Type B pancreatic cell (in vitro differentiated cells): ENCODE measurements at regions not wholly inside any gene's neighbourhood (a gene's known extent, or its start where the extent isn't known, plus 50 kb on each side); places are given as distances from the start of the nearest gene placed in this dataset.
"Not testable (repeated sequence)": the region's sequence is repeated elsewhere in the genome, so short reads cannot be mapped to it uniquely, and the experiment has no call there.

Source experiments
- DNase-seq: peaks from one replicate; pipeline ENCODE4 v3.0.0; 2021; ENCODE audit warnings: mixed read lengths; ENCODE audit not compliant: unreplicated experiment; ENCODE audit errors: extremely low spot score
- H3K27ac Mint-ChIP-seq: 2 replicates; pipeline ENCODE4 v1.8.0; 2021; ENCODE audit warnings: mild to moderate bottlenecking, mixed read lengths
- H3K27me3 Mint-ChIP-seq: 2 replicates; pipeline ENCODE4 v1.8.0; 2021; ENCODE audit warnings: mixed read lengths
- H3K36me3 Mint-ChIP-seq: 2 replicates; pipeline ENCODE4 v1.8.0; 2021; ENCODE audit warnings: mixed read lengths
- H3K4me1 Mint-ChIP-seq: one replicate; pipeline ENCODE4 v1.8.0; 2021; ENCODE audit warnings: mixed read lengths; ENCODE audit not compliant: unreplicated experiment
- H3K4me3 Mint-ChIP-seq: 2 replicates; pipeline ENCODE4 v1.8.0; 2021; ENCODE audit warnings: mild to moderate bottlenecking, mixed read lengths
- H3K9me3 Mint-ChIP-seq: 2 replicates; pipeline ENCODE4 v1.8.0; 2021; ENCODE audit warnings: mixed read lengths
- CTCF ChIP-seq: fragments of 200-600 bp; sonication (generic); conservative IDR thresholded peaks from 2 replicates; pipeline ENCODE4 v1.5.0; 2021; ENCODE audit warnings: antibody characterized with exemption, mild to moderate bottlenecking

DNA sequence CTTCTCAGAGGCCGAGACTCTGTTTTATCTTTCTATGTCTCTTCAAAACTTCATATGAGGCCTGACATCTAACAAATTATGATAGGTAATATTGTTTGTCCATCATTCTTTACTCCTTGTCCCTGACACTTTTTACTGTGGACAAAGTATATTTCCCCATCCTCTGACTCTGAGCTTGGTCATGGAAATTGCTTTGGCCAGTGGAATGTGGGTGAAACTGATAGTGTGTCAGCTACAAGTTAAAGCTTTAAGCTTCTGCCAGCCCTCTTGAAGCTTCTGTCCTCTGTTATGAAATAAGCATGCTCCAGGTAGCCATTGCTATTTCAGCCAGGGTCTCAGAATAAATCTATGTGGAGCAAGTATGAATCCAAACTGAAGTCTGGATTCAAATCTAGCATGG is 604.6 kb downstream of the BCOR start:
- TF ChIP-seq CTCF = no peak

GRCh38 chrX:39497117-39497516 is 600.6 kb downstream of the BCOR start:
- peaks cover 13% of the 10 kb centered on the region for H3K4me1 Mint-ChIP-seq
- not testable (repeated sequence) for DNase-seq, H3K4me3 Mint-ChIP-seq, H3K9me3 Mint-ChIP-seq, H3K27me3 Mint-ChIP-seq, H3K36me3 Mint-ChIP-seq, H3K27ac Mint-ChIP-seq

More for the DNA sequence above, 604.6 kb downstream of the BCOR start:
- DNase-seq = no peak
- no peaks in the 10 kb centered on the region for H3K9me3 Mint-ChIP-seq
- H3K4me3 Mint-ChIP-seq = no peak overlapping the region
- no peak overlapping the region for H3K27ac Mint-ChIP-seq
- no peaks in the 10 kb centered on the region for H3K27me3 Mint-ChIP-seq
- H3K4me1 Mint-ChIP-seq = peaks cover 13% of the 10 kb centered on the region
- H3K36me3 Mint-ChIP-seq = no peaks in the 10 kb centered on the region

DNA sequence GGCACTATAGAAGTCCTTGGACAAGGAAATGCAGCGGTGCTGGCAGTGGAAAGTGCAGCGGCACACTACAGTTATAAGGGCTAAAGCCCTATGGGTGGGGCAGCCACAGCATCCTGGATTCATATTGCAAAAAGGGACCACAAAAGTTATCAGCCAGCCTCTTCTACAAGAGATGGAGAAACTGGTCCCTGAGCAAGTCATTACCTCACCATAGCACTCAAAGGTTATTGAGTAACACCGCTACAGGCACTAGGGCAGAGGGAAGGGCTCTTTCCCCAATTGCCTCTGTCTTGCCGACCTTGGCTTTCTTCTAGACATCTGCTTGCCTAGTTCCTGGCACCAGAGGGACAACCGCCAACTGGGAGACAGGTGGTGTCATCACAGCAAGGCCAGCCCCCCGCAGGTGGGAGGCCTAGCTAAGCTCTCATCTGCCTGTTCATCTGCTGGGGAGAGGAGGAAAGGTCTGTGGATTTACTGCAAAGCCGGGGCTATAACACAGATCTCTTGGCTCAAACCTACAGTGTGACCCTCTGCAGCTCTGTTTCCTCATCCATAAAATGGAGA is 600.0 kb downstream of the BCOR start:
- no peak overlapping the region for H3K27ac Mint-ChIP-seq
- no peak for TF ChIP-seq CTCF
- no peaks in the 10 kb centered on the region for H3K9me3 Mint-ChIP-seq

GRCh38 chrX:39499996-39500395 is 597.8 kb downstream of the BCOR start:
- Mint-ChIP-seq H3K9me3 (no peaks in the 10 kb centered on the region), H3K4me3 (no peak overlapping the region), H3K36me3 (no peaks in the 10 kb centered on the region), H3K27me3 (peaks cover 3% of the 10 kb centered on the region), H3K27ac (no peak overlapping the region), H3K4me1 (peaks cover 5% of the 10 kb centered on the region)
- no peak for DNase-seq
- no peak for TF ChIP-seq CTCF

More for the DNA sequence above, 600.0 kb downstream of the BCOR start:
- peaks cover 7% of the 10 kb centered on the region for H3K4me1 Mint-ChIP-seq
- no peaks in the 10 kb centered on the region for H3K27me3 Mint-ChIP-seq
- no peak for DNase-seq
- no peak overlapping the region for H3K4me3 Mint-ChIP-seq
- H3K36me3 Mint-ChIP-seq = no peaks in the 10 kb centered on the region

DNA sequence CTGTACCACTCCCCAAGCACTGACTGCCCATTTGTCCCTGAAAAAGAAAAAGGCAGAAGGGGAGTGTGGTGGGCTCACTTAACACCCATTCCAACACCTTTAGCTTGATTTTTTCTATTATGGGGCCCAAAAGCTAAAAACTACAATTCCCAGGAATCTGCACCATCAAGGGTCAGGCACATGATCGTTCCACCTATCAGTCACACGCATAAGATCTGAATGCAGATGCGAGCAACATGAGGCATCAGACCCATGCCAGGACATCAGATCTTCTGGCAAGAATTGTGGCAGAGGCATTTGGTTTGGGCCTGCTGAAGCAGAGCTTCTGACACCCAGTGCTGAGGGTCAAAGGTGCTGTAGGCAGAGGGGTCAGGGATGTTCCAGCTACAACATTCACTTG is 595.9 kb downstream of the BCOR start:
- Mint-ChIP-seq H3K9me3 (no peaks in the 10 kb centered on the region), H3K36me3 (no peaks in the 10 kb centered on the region), H3K27ac (no peak overlapping the region), H3K4me3 (no peak overlapping the region), H3K27me3 (peaks cover 3% of the 10 kb centered on the region), H3K4me1 (no peaks in the 10 kb centered on the region)
- no peak for DNase-seq
- TF ChIP-seq CTCF = no peak

GRCh38 chrX:39502486-39502885 is 595.3 kb downstream of the BCOR start:
- Mint-ChIP-seq H3K27me3 (peaks cover 3% of the 10 kb centered on the region), H3K27ac (no peak overlapping the region), H3K4me1 (no peaks in the 10 kb centered on the region), H3K36me3 (no peaks in the 10 kb centered on the region), H3K9me3 (no peaks in the 10 kb centered on the region), H3K4me3 (no peak overlapping the region)
- no peak for DNase-seq
- TF ChIP-seq CTCF = no peak
